ENCODE measurements at regions not wholly inside any gene's neighbourhood (a gene's known extent, or its start where the extent isn't known, plus 50 kb on each side); places are given as distances from the start of the nearest gene placed in this dataset.

- Histone ChIP-seq H3K9me3 (ENCODE audit: low read depth) (no peaks in the 10 kb centered on the region), H3K36me3 (no peaks in the 10 kb centered on the region), H3K4me1 (ENCODE audit: low read depth) (no peaks in the 10 kb centered on the region), H3K4me3 (no peak overlapping the region), H3K27ac (no peak overlapping the region), H3K27me3 (no peaks in the 10 kb centered on the region)
- TF ChIP-seq CTCF (IDR thresholded peaks at IDR 0.05; ENCODE audit: low read depth, low read length), result no peak
- no peak for DNase-seq (ENCODE audit: low read depth in 1 of 2, low spot score in 1 of 2)
These were observed 464.9 kb downstream of the PCDH7 start for GRCh38 chr4:31185014-31185585.

- no peak for TF ChIP-seq CTCF (IDR thresholded peaks at IDR 0.05; ENCODE audit: low read depth, low read length)
- H3K9me3 ChIP-seq (ENCODE audit: low read depth), result no peaks in the 10 kb centered on the region
- no peak for DNase-seq (ENCODE audit: low read depth in 1 of 2, low spot score in 1 of 2)
- no peak overlapping the region for H3K4me3 ChIP-seq
- no peak overlapping the region for H3K27ac ChIP-seq
- H3K4me1 ChIP-seq (ENCODE audit: low read depth), result peaks cover 10% of the 10 kb centered on the region
- H3K27me3 ChIP-seq, result no peaks in the 10 kb centered on the region
- H3K36me3 ChIP-seq, result no peaks in the 10 kb centered on the region
These were observed 467.8 kb downstream of the PCDH7 start for GRCh38 chr4:31187979-31188378.

- no peaks in the 10 kb centered on the region for H3K36me3 ChIP-seq
- DNase-seq (ENCODE audit: low read depth in 1 of 2, low spot score in 1 of 2), result no peak
- TF ChIP-seq CTCF (IDR thresholded peaks at IDR 0.05; ENCODE audit: low read depth, low read length), result no peak
- no peaks in the 10 kb centered on the region for H3K9me3 ChIP-seq (ENCODE audit: low read depth)
- no peaks in the 10 kb centered on the region for H3K27me3 ChIP-seq
- no peak overlapping the region for H3K27ac ChIP-seq
- H3K4me1 ChIP-seq (ENCODE audit: low read depth), result peaks cover 10% of the 10 kb centered on the region
- H3K4me3 ChIP-seq, result no peak overlapping the region
These were observed 469.8 kb downstream of the PCDH7 start for GRCh38 chr4:31189938-31190337.

GRCh38 chr4:31190671-31191070 lies 470.5 kb downstream of the PCDH7 start:
- H3K36me3 ChIP-seq, result no peaks in the 10 kb centered on the region
- H3K4me1 ChIP-seq (ENCODE audit: low read depth), result peaks cover 10% of the 10 kb centered on the region
- no peak overlapping the region for H3K4me3 ChIP-seq
- no peak for DNase-seq (ENCODE audit: low read depth in 1 of 2, low spot score in 1 of 2)
- no peak for TF ChIP-seq CTCF (IDR thresholded peaks at IDR 0.05; ENCODE audit: low read depth, low read length)
- no peak overlapping the region for H3K27ac ChIP-seq
- no peaks in the 10 kb centered on the region for H3K27me3 ChIP-seq
- no peaks in the 10 kb centered on the region for H3K9me3 ChIP-seq (ENCODE audit: low read depth)

GRCh38 chr4:31192341-31192740 lies 472.2 kb downstream of the PCDH7 start:
- H3K4me3 ChIP-seq, result no peak overlapping the region
- H3K27me3 ChIP-seq, result no peaks in the 10 kb centered on the region
- H3K36me3 ChIP-seq, result no peaks in the 10 kb centered on the region
- peak overlapping the region; percentile 35 for H3K27ac ChIP-seq
- no peak for TF ChIP-seq CTCF (IDR thresholded peaks at IDR 0.05; ENCODE audit: low read depth, low read length)
- peak in 1 of 2 donors; percentile 31 for DNase-seq (ENCODE audit: low read depth in 1 of 2, low spot score in 1 of 2)
- H3K9me3 ChIP-seq (ENCODE audit: low read depth), result no peaks in the 10 kb centered on the region
- H3K4me1 ChIP-seq (ENCODE audit: low read depth), result peaks cover 10% of the 10 kb centered on the region

GRCh38 chr4:31193521-31193920 lies 473.4 kb downstream of the PCDH7 start:
- peaks cover 10% of the 10 kb centered on the region for H3K4me1 ChIP-seq (ENCODE audit: low read depth)
- TF ChIP-seq CTCF (IDR thresholded peaks at IDR 0.05; ENCODE audit: low read depth, low read length), result no peak
- no peaks in the 10 kb centered on the region for H3K27me3 ChIP-seq

More at GRCh38 chr4:31193521-31193920, 473.4 kb downstream of the PCDH7 start:
- no peak overlapping the region for H3K27ac ChIP-seq
- no peaks in the 10 kb centered on the region for H3K9me3 ChIP-seq (ENCODE audit: low read depth)
- H3K4me3 ChIP-seq, result no peak overlapping the region
- DNase-seq (ENCODE audit: low read depth in 1 of 2, low spot score in 1 of 2), result no peak
- no peaks in the 10 kb centered on the region for H3K36me3 ChIP-seq
